Mammary epithelial cell (primary cell): ENCODE measurements at regions not wholly inside any gene's neighbourhood (a gene's known extent, or its start where the extent isn't known, plus 50 kb on each side); places are given as distances from the start of the nearest gene placed in this dataset.

Source experiments
- CTCF ChIP-seq, 2 donors: IDR thresholded peaks in 1 of 2; conservative IDR thresholded peaks in 1 of 2; 2 replicates each; pipeline ENCODE4 v1.5.1; 2011 to 2012; ENCODE audit warnings: inconsistent platforms in 2 of 2, low read length in 2 of 2, mild to moderate bottlenecking in 2 of 2, control low read depth in 1 of 2, low read depth in 1 of 2; ENCODE audit not compliant: insufficient read depth in 1 of 2; ENCODE audit errors: extremely low read depth in 1 of 2
- EZH2 ChIP-seq: IDR thresholded peaks from 2 replicates; pipeline ENCODE4 v1.6.1; 2012; ENCODE audit warnings: low read length, inconsistent platforms, borderline replicate concordance

- no peak for TF ChIP-seq CTCF (conservative IDR thresholded peaks at IDR 0.05 in 1 of 2, IDR thresholded peaks at IDR 0.05 in 1 of 2; ENCODE audit: extremely low read depth in 1 of 2, insufficient read depth in 1 of 2, low read depth in 1 of 2, low read length in 2 of 2)
- no peak for TF ChIP-seq EZH2
Measured at GRCh38 chr16:35732046-35732810, 2272.8 kb downstream of the TP53TG3F start.
